ENCODE measurements at regions not wholly inside any gene's neighbourhood (a gene's known extent, or its start where the extent isn't known, plus 50 kb on each side); places are given as distances from the start of the nearest gene placed in this dataset.
"Not testable (repeated sequence)": the region's sequence is repeated elsewhere in the genome, so short reads cannot be mapped to it uniquely, and the experiment has no call there.

DNA sequence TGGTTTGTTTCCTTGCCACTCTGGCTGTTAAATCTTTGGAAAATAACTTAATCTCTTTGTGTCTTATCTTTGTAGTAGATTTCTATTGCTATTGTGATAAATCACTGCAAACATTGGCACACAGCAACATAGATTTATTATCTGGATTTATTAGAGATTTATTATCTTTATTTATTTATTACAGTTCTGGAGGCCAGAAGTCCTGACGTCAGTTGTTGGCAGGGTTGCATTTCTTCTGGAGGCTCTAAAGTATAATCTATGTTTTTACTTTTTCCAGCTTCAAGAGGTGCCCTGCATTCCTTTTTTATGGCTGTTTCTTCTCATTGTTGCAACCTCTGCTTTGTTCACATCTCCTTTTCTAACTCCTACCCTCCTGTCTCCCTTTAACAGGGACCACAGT is 542.8 kb downstream of the GRXCR1 start:
- no peak for DNase-seq (ENCODE audit: low spot score)

DNA sequence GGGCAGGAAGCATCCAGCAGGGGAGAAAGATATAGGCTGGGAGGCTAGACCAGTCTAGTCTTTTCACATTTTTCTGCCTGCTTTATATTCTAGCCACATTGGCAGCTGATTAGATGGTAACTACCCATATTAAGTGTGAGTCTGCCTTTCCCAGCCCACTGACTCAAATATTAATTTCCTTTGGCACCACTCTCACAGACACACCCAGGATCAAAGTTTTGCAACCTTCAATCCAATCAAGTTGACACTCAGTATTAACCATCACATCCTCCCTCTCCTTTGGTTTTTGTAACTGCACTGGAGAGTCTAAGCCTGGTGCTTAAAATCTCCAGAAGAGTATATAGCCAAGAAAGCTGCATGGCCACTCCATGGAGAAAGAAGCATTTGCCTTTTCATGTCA is 560.4 kb downstream of the GRXCR1 start:
- DNase-seq (ENCODE audit: low spot score) = no peak

- DNase-seq (ENCODE audit: low spot score) = peak; percentile 54
Measured at GRCh38 chr4:43456383-43456782, 563.9 kb downstream of the GRXCR1 start.

GRCh38 chr4:43457866-43458265 is 565.4 kb downstream of the GRXCR1 start:
- peak; percentile 14 for DNase-seq (ENCODE audit: low spot score)

- no peak for DNase-seq (ENCODE audit: low spot score)
Measured at GRCh38 chr4:43458293-43458692, 565.8 kb downstream of the GRXCR1 start.

DNA sequence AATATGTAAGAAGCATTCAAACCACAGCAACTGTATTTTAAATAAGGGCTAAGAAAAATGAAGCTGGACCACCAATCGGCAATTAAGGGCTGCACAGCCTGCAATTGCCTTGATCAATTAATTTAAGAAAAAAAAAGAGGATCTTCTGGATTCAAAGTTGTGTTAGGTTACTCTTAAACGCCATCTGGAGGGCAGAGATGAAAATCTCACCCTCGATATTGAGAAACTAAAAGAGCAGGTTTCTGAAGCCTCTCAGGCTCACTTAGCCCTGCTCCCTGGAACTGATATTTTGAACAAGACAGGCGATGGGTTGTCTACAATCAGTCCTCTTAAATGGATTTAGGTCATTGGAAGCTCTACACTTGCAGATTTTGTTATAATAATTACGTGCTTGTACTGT is 579.4 kb downstream of the GRXCR1 start:
- no peak for DNase-seq (ENCODE audit: low spot score)

DNA sequence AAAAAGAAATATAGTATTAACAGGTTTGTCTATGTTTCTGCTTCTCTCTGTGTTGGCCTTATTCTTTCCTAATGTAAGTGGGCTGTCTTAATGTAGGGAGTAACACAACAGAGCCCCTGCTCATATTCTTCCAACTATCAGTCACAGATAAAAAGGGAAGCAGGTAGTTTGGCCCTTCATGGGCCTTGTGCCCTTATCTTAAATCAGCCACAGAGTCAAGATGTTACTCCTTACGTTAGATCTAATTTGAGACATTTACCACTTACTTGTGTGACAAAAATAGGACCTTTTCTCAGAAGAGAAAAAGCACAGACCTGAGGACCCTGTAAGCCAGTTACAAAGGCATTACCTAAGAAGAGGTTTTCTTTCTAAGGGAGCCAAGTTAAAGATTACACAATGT is 589.0 kb downstream of the GRXCR1 start:
- no peak for DNase-seq (ENCODE audit: low spot score)

GRCh38 chr4:43485196-43485595 is 592.7 kb downstream of the GRXCR1 start:
- no peak for DNase-seq (ENCODE audit: low spot score)

- DNase-seq (ENCODE audit: low spot score) = no peak
Measured at GRCh38 chr4:43496188-43496587, 603.7 kb downstream of the GRXCR1 start.

- no peak for DNase-seq (ENCODE audit: low spot score)
Measured at GRCh38 chr4:43496602-43497001, 604.1 kb downstream of the GRXCR1 start.

DNA sequence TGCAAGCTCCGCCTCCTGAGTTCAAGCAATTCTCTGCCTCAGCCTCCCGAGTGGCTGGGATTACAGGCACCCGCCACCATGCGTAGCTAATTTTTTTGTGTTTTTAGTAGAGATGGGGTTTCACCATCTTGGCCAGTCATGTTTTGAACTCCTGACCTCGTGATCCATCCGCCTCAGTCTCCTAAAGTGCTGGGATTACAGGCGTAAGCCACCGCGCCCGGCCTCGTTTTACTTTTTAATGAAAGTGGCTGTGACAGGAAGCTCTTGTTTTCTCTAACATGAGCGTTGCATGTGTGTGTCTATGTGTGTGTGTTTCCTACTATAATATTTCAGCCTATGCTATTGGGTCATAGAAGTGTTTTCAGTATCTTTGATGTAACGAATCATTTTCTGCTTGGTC is 613.3 kb downstream of the GRXCR1 start:
- DNase-seq (ENCODE audit: low spot score) = not testable (repeated sequence)

- no peak for DNase-seq (ENCODE audit: low spot score)
Measured at GRCh38 chr4:43512253-43512652, 619.7 kb downstream of the GRXCR1 start.

- no peak for DNase-seq (ENCODE audit: low spot score)
Measured at GRCh38 chr4:43525646-43526045, 633.1 kb downstream of the GRXCR1 start.

GRCh38 chr4:43547561-43547960 is 655.0 kb downstream of the GRXCR1 start:
- no peak for DNase-seq (ENCODE audit: low spot score)

GRCh38 chr4:43550981-43551627 is 658.6 kb downstream of the GRXCR1 start:
- DNase-seq (ENCODE audit: low spot score) = no peak

- DNase-seq (ENCODE audit: low spot score) = no peak
Measured at GRCh38 chr4:43556262-43556661, 663.7 kb downstream of the GRXCR1 start.

DNA sequence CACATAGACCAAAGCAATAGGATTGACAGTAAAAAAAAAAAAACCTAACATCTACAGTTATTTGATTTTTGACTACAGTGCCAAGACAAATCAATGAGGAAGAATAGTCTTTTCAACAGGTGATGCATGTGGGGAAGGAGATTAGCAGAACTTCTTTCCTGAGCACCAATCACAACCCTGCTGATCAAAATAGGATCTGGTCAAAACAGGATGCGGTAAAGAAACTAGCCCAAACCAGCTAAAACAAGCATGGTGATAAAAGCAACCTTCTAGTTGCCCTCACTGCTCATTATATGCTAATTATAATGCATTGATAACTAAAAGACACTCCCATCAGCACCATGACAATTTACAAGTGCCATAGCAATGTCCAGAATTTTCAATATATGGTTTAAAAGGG is 667.5 kb downstream of the GRXCR1 start:
- no peak for DNase-seq (ENCODE audit: low spot score)

GRCh38 chr4:43564107-43564506 is 671.6 kb downstream of the GRXCR1 start:
- no peak for DNase-seq (ENCODE audit: low spot score)

DNA sequence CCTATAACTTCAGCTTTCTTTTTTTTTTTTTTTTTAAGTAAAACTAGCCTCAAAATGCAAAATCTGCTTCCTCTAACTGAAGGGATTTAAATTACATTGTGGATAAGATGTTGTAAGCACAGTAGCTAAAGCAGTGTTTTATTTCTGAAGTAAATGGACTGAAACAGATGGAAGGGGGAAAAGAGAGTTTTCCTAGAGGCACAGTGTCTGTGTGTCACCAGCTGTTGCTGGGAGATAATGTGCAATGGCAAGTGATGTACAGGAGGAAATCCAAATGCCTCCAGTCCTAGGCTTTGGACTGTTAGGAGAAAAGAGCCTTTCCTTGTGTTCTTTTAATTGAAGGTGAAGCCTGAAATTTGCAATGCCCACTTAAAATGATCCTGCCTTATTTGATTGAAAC is 672.1 kb downstream of the GRXCR1 start:
- no peak for DNase-seq (ENCODE audit: low spot score)

DNA sequence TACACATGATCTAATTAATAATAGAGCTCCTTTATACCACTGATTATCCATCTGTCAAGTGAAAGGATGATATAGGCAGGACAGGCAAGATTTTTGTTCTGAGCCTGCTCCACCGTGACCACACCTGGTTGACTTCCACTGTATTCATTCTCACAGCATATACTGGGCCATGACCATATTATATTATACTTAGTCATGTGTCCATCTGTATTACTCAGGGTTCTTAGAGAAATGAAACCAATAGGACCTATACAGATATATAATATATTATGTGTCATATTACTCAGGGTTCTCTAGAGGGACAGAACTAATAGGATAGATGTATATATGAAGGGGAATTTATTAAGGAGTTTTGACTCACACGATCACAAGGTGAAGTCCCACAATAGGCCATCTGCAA is 675.1 kb downstream of the GRXCR1 start:
- no peak for DNase-seq (ENCODE audit: low spot score)

DNA sequence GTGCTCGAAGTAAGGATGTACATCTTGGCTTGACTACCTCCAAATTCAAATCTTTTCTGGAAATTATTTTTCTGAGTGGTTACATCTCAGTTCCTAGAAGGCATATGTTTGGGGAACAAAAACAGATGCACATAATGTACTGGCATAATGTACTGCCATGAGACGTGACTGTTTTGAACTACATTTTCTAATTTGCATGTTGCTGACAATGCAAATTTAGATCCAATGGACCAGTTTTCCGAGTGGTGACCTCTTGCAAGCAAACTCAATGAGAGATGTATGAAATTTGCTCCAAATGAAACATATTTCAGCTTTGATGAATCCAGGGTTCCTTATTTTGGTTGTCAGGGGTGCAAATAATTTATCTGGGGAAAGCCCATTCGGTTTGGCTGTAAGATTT is 694.3 kb downstream of the GRXCR1 start:
- no peak for DNase-seq (ENCODE audit: low spot score)

DNA sequence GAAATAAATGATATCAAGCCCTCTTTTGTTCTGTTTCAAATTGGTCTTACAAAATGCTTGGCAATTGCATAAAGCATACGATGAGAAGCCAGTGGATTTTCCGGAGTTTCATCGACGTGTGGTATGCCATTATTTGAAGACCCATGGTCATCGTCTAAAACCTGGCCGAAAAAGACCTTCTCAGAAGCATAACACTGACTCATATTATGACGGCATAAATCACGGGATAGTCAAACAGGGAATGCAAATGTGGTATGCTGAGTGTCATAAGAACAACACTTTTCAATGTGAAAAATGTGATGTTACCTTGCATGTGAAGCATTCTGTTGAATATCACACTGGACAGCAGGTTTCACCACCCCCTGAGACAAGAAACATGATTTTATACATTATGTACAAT is 695.2 kb downstream of the GRXCR1 start:
- no peak for DNase-seq (ENCODE audit: low spot score)

- no peak for DNase-seq (ENCODE audit: low spot score)
Measured at GRCh38 chr4:43607400-43607799, 714.9 kb downstream of the GRXCR1 start.

GRCh38 chr4:43607827-43608461 is 715.4 kb downstream of the GRXCR1 start:
- no peak for DNase-seq (ENCODE audit: low spot score)

Measured in kidney tubule cell (primary cell).